Fibroblast of the aortic adventitia (primary cell): ENCODE measurements at regions not wholly inside any gene's neighbourhood (a gene's known extent, or its start where the extent isn't known, plus 50 kb on each side); places are given as distances from the start of the nearest gene placed in this dataset.

Experiments
- DNase-seq: peaks from one replicate; pipeline ENCODE4 v3.0.0-alpha.2; 2010; ENCODE audit warnings: low read depth
- H3K4me3 ChIP-seq: 2 replicates; pipeline ENCODE4 v1.5.1; 2011; ENCODE audit warnings: low read depth, mild to moderate bottlenecking, control low read depth, low read length, moderate library complexity
- TF ChIP-seq, protein P1 (sequence below): IDR thresholded peaks from 2 replicates; pipeline ENCODE4 v1.5.1; 2011; ENCODE audit warnings: mild to moderate bottlenecking, low read length, control low read depth, inconsistent platforms; ENCODE audit not compliant: insufficient read depth

DNA sequence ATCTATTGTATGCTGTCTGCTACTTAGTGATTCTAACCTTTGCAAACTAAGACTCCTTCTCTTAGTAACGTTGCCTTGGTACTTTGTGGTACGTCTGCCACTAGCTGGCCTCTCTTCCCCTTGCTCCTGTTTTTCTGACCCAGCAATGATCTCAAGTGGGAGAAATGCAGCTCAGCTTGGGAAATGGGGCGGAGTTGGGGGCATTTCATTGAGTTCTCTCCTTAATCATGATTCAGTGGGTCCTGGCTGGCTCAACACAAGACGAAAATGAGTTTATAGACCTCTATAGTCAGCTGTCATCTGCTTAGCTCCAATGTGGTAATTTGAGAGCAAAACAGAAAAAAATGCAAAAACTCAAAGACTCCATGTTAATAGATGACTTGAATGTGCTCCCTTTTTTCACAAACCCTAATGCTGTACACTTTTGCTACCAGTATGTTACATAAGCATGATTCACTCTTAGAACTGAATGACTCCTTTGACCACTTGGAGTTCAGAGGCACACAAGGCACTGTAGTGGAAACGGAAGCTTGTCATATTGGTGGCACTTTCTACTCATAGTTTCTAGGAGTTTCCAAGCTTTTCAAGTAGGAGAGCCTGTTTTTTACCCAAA lies 55.3 kb upstream of the SOX4 start:
- peak; percentile 11 for DNase-seq
- TF ChIP-seq, protein P1, sequence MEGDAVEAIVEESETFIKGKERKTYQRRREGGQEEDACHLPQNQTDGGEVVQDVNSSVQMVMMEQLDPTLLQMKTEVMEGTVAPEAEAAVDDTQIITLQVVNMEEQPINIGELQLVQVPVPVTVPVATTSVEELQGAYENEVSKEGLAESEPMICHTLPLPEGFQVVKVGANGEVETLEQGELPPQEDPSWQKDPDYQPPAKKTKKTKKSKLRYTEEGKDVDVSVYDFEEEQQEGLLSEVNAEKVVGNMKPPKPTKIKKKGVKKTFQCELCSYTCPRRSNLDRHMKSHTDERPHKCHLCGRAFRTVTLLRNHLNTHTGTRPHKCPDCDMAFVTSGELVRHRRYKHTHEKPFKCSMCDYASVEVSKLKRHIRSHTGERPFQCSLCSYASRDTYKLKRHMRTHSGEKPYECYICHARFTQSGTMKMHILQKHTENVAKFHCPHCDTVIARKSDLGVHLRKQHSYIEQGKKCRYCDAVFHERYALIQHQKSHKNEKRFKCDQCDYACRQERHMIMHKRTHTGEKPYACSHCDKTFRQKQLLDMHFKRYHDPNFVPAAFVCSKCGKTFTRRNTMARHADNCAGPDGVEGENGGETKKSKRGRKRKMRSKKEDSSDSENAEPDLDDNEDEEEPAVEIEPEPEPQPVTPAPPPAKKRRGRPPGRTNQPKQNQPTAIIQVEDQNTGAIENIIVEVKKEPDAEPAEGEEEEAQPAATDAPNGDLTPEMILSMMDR, result no peak
- H3K4me3 ChIP-seq, result no peak overlapping the region

DNA sequence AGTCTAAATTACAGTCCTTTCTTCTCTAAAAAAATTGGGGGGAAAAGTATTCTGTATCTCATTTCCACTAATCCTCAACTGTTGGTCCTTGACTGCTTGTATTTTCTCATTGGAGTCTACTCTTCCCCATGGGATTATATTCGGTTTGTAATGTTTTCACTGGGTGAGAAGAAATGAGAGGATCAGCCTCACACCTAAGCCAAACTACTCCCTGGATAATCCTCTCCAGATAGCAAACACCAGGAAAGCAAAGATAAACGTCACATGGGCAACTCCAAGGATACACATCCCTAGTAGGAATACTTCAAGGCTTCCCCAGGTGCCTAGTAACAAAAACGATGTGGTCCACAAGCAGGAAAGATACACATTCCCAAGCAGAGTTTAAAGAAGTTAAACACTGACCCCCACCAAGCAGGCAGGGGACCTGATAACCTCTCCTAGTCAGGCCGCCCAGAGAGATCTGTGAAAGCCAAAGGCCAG lies 53.9 kb upstream of the SOX4 start:
- TF ChIP-seq, protein P1, result no peak
- no peak for DNase-seq
- H3K4me3 ChIP-seq, result no peak overlapping the region
